ENCODE measurements at regions not wholly inside any gene's neighbourhood (a gene's known extent, or its start where the extent isn't known, plus 50 kb on each side); places are given as distances from the start of the nearest gene placed in this dataset.

DNA sequence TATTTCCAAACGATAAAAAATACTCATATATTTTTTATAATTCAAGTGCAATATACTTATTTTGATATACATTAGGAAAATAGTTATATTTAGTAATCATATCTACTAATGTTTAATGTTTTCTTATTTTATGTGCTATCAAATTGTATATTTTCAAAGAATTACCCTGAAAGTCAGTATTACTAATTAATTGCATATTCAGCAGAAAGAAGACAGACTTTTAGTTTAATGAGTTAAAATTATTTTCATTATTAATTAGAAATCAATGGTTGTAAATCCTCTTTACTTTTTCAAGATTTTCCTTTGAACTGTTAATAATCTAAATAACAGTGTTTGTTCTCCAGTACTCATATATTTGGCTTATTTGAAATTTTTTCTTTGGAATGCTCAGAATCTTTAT lies 181.3 kb upstream of the NDST4 start:
- Histone ChIP-seq H3K36me3 (no peaks in the 10 kb centered on the region), H3K4me1 (replicated peaks) (no peaks in the 10 kb centered on the region), H3K4me3 (no peak overlapping the region), H3K27me3 (replicated peaks; ENCODE audit: insufficient read depth) (no peaks in the 10 kb centered on the region), H3K9me3 (no peaks in the 10 kb centered on the region), H3K27ac (no peak overlapping the region)
- TF ChIP-seq, protein P1, sequence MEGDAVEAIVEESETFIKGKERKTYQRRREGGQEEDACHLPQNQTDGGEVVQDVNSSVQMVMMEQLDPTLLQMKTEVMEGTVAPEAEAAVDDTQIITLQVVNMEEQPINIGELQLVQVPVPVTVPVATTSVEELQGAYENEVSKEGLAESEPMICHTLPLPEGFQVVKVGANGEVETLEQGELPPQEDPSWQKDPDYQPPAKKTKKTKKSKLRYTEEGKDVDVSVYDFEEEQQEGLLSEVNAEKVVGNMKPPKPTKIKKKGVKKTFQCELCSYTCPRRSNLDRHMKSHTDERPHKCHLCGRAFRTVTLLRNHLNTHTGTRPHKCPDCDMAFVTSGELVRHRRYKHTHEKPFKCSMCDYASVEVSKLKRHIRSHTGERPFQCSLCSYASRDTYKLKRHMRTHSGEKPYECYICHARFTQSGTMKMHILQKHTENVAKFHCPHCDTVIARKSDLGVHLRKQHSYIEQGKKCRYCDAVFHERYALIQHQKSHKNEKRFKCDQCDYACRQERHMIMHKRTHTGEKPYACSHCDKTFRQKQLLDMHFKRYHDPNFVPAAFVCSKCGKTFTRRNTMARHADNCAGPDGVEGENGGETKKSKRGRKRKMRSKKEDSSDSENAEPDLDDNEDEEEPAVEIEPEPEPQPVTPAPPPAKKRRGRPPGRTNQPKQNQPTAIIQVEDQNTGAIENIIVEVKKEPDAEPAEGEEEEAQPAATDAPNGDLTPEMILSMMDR (IDR thresholded peaks at IDR 0.05), result no peak
- TF ChIP-seq POLR2AphosphoS5 (IDR thresholded peaks at IDR 0.05), result no peak
- TF ChIP-seq POLR2A (IDR thresholded peaks at IDR 0.05), result no peak
- no peak for DNase-seq (ENCODE audit: low spot score)
- intact Hi-C loops (cut with DNase I), result no loop called here
- WGBS, result 91% methylated on average over 1 of the region's 1 CpG

DNA sequence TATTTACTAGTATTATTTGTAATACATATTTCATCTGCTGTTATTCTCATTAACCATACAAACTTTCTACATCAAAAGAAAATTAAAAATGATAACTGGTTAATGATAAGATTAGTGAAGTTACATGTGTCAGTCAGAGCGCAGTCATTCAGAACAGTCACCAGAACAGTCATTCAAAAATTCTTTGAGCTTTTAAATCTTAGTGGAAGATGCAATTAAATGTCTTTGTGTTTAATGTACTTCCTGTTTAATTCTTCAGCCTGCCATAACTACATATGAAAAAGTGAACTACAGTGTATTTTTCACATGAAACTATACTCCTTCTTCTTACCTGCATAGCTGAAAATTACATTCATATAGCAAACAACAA lies 179.7 kb upstream of the NDST4 start:
- WGBS, result 98% methylated on average over 1 of the region's 1 CpG
- TF ChIP-seq, protein P1 (IDR thresholded peaks at IDR 0.05), result no peak
- TF ChIP-seq POLR2AphosphoS5 (IDR thresholded peaks at IDR 0.05), result no peak
- TF ChIP-seq POLR2A (IDR thresholded peaks at IDR 0.05), result no peak
- H3K27me3 ChIP-seq (replicated peaks; ENCODE audit: insufficient read depth), result no peaks in the 10 kb centered on the region
- no peaks in the 10 kb centered on the region for H3K4me1 ChIP-seq (replicated peaks)
- no peaks in the 10 kb centered on the region for H3K9me3 ChIP-seq
- H3K4me3 ChIP-seq, result no peak overlapping the region
- H3K27ac ChIP-seq, result no peak overlapping the region
- DNase-seq (ENCODE audit: low spot score), result no peak
- no peaks in the 10 kb centered on the region for H3K36me3 ChIP-seq
- intact Hi-C loops (cut with DNase I), result no loop called here

DNA sequence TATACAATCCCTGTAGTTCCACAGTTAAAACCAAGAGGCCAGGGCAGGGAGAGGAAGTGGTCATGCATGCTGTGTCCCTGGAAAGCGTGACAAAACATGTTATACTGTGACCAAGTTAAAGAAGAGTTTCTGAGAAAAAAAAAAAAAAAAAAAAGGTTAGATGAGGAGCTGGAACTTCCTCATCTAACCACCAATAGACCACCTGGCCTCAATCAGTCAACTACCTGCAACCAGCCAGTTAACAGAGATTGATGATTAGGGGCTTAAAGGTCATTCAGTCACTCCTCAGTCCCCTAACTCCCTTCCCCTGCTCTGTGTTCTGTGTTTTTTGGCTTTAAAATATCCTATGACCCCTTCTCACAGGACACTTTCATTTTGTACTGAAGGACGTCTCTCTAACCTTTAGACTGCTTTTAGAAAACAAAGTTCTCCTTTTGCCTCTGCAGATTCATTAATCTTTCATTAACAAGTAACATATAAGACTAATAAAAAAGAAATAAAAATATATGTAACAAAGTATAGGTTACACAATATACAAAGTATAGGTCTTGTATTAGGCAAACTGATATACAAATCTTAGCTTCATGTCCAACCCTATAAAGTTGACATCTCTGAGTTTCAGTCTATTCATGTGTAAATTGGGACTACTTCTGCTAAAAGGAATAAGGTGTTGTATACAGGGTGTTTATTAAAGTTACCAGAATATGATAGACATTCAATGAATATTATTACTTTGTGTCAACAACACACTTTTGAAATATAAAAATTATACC lies 179.1 kb upstream of the NDST4 start:
- TF ChIP-seq, protein P1 (IDR thresholded peaks at IDR 0.05), result no peak
- no peak for TF ChIP-seq POLR2AphosphoS5 (IDR thresholded peaks at IDR 0.05)
- no peak for TF ChIP-seq POLR2A (IDR thresholded peaks at IDR 0.05)
- H3K9me3 ChIP-seq, result no peaks in the 10 kb centered on the region
- no peak for DNase-seq (ENCODE audit: low spot score)
- no peak overlapping the region for H3K27ac ChIP-seq
- H3K4me1 ChIP-seq (replicated peaks), result no peaks in the 10 kb centered on the region
- WGBS, result 47% methylated on average over 2 of the region's 2 CpGs
- H3K27me3 ChIP-seq (replicated peaks; ENCODE audit: insufficient read depth), result no peaks in the 10 kb centered on the region
- H3K4me3 ChIP-seq, result no peak overlapping the region
- H3K36me3 ChIP-seq, result no peaks in the 10 kb centered on the region
- intact Hi-C loops (cut with DNase I), result no loop called here

DNA sequence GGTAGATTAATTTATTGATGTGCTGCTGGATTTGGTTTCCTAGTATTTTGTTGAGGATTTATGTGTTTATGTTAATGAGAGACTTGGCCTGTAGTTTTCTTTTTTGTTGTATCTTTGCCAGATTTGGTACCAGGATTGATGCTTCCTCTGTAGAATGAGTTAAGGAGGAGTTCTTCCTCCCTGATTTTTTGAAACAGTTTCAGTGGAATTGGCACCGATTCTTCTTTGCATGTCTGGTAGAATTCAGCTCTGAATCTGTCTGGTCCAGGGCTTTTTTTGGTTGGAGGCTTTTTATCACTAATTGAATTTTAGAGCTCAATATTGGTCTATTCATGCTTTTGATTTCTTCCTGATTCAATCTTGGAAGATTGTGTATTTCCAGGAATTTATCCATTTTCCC lies 174.0 kb upstream of the NDST4 start:
- TF ChIP-seq, protein P1 (IDR thresholded peaks at IDR 0.05), result no peak
- no peak for TF ChIP-seq POLR2A (IDR thresholded peaks at IDR 0.05)
- no peak for TF ChIP-seq POLR2AphosphoS5 (IDR thresholded peaks at IDR 0.05)
- intact Hi-C loops (cut with DNase I), result no loop called here
- no peaks in the 10 kb centered on the region for H3K4me1 ChIP-seq (replicated peaks)
- no peaks in the 10 kb centered on the region for H3K9me3 ChIP-seq
- no peaks in the 10 kb centered on the region for H3K36me3 ChIP-seq
- 77% methylated on average over 1 of the region's 1 CpG for WGBS
- no peak for DNase-seq (ENCODE audit: low spot score)
- no peaks in the 10 kb centered on the region for H3K27me3 ChIP-seq (replicated peaks; ENCODE audit: insufficient read depth)
- no peak overlapping the region for H3K4me3 ChIP-seq
- no peak overlapping the region for H3K27ac ChIP-seq

DNA sequence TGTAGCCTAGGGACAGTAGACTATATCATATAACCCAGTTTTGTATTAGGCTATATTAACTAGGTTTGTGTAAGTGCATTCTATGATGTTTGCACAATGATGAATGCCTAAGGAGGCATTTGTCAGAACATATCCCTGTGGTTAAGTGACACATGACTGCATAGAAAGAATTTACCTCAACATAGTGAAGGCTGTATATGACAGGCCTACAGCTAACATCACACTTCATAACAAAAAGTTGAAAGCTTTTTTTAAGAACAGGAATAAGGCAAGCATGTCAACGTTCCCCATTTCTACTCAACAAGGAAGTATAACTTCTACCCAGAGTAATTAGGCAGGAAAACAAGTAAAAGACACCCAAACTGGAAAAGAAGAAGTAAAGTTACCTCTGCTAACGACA lies 165.9 kb upstream of the NDST4 start:
- TF ChIP-seq POLR2AphosphoS5 (IDR thresholded peaks at IDR 0.05) (no peak), POLR2A (IDR thresholded peaks at IDR 0.05) (no peak)
- TF ChIP-seq, protein P1 (IDR thresholded peaks at IDR 0.05), result no peak
- H3K36me3 ChIP-seq, result no peaks in the 10 kb centered on the region
- WGBS, result 38% methylated on average over 2 of the region's 2 CpGs
- no peaks in the 10 kb centered on the region for H3K27me3 ChIP-seq (replicated peaks; ENCODE audit: insufficient read depth)
- H3K9me3 ChIP-seq, result no peaks in the 10 kb centered on the region
- H3K4me3 ChIP-seq, result no peak overlapping the region
- H3K27ac ChIP-seq, result no peak overlapping the region
- intact Hi-C loops (cut with DNase I), result no loop called here
- H3K4me1 ChIP-seq (replicated peaks), result no peaks in the 10 kb centered on the region
- DNase-seq (ENCODE audit: low spot score), result no peak
